ENCODE measurements at regions not wholly inside any gene's neighbourhood (a gene's known extent, or its start where the extent isn't known, plus 50 kb on each side); places are given as distances from the start of the nearest gene placed in this dataset.

GRCh38 chr11:39011797-39012196, 2413.8 kb upstream of the RAG2 start:
- H2BK5ac ChIP-seq (ENCODE audit: insufficient read length, low read length): no peak overlapping the region
- no peaks in the 10 kb centered on the region for H3K79me1 ChIP-seq (ENCODE audit: insufficient read depth, low read depth, low read length, poor library complexity, severe bottlenecking)
- peaks cover 0 to 5% (median 4%) of the 10 kb centered on the region in 3 experiments; a peak in 3 of 7 replicates for H3K36me3 Mint-ChIP-seq (ENCODE audit: insufficient read depth in 1 of 3, low read depth in 3 of 3)
- no peaks in the 10 kb centered on the region for H4K20me1 ChIP-seq (ENCODE audit: control insufficient read depth, insufficient read depth, insufficient read length)
- no peak overlapping the region for H3K56ac ChIP-seq (ENCODE audit: insufficient read length, low read depth, low read length)
- TF ChIP-seq CTCF (conservative IDR thresholded peaks at IDR 0.05): no peak
- no peaks in the 10 kb centered on the region for H3K27me3 ChIP-seq (ENCODE audit: insufficient read depth, low read length)
- no peaks in the 10 kb centered on the region for H3K23me2 ChIP-seq (ENCODE audit: insufficient read length, low read depth, low read length, poor library complexity, severe bottlenecking)
- H3K79me2 ChIP-seq (ENCODE audit: insufficient read depth, low read length): no peaks in the 10 kb centered on the region
- no peak overlapping the region for H4K91ac ChIP-seq (ENCODE audit: insufficient read length, low read depth, low read length)
- no peak overlapping the region for H4K5ac ChIP-seq (ENCODE audit: insufficient read length, low read depth, low read length)
- H3K9ac ChIP-seq (ENCODE audit: extremely low read depth, insufficient read length, low read length): no peak overlapping the region
- no peak overlapping the region for H3K23ac ChIP-seq (ENCODE audit: insufficient read length, low read depth, low read length)
- H3K27ac Mint-ChIP-seq: no peak overlapping the region
- H3K18ac ChIP-seq (ENCODE audit: insufficient read length, low read depth, low read length): no peak overlapping the region
- H3K4me2 ChIP-seq (ENCODE audit: insufficient read depth, insufficient read length, low read length): no peak overlapping the region
- no peak overlapping the region for H2BK120ac ChIP-seq (ENCODE audit: low read depth, low read length, poor library complexity, severe bottlenecking)
- no peak overlapping the region for H2AK5ac ChIP-seq (ENCODE audit: insufficient read length, low read length)
- no peaks in the 10 kb centered on the region for H3K4me1 ChIP-seq (ENCODE audit: insufficient read depth, low read length)
- no peak overlapping the region for H3K4me3 Mint-ChIP-seq
- no peak overlapping the region for H3K14ac ChIP-seq (ENCODE audit: insufficient read depth, low read length)
- DNase-seq: no peak
- H2AFZ ChIP-seq (ENCODE audit: low read length): no peak overlapping the region
- no peaks in the 10 kb centered on the region for H3K27me3 Mint-ChIP-seq (ENCODE audit: low read depth)
- H3K9me3 Mint-ChIP-seq: peaks cover 4% of the 10 kb centered on the region in 2 experiments; a peak in 4 of 5 replicates
- no peak overlapping the region for H2BK15ac ChIP-seq (ENCODE audit: low read depth, low read length)
- H3T11ph ChIP-seq (ENCODE audit: low read length): no peak overlapping the region
- H2BK12ac ChIP-seq (ENCODE audit: insufficient read length, low read depth, low read length): no peak overlapping the region
- no peak overlapping the region for H3K27ac ChIP-seq (ENCODE audit: insufficient read length, low read depth, low read length)
- no peak overlapping the region for H4K8ac ChIP-seq (replicated peaks; ENCODE audit: insufficient read length, low read depth, low read length)
- H3K4ac ChIP-seq (ENCODE audit: low read depth, low read length): no peak overlapping the region
- no peak overlapping the region for H2BK20ac ChIP-seq (ENCODE audit: low read depth, low read length, poor library complexity, severe bottlenecking)
- H3K4me1 Mint-ChIP-seq: no peaks in the 10 kb centered on the region
- no peaks in the 10 kb centered on the region for H3K9me3 ChIP-seq (ENCODE audit: control insufficient read depth, low read depth, low read length)
